GM06990 (cell line): ENCODE measurements at regions not wholly inside any gene's neighbourhood (a gene's known extent, or its start where the extent isn't known, plus 50 kb on each side); places are given as distances from the start of the nearest gene placed in this dataset.

ENCODE experiments used
- DNase-seq: peaks from one replicate; pipeline ENCODE4 v3.0.0-alpha.2; 2011; ENCODE audit not compliant: insufficient read length; ENCODE audit errors: extremely low read depth
- H3K27me3 ChIP-seq: replicated peaks from 2 replicates; pipeline ENCODE4 v1.6.0; 2011; ENCODE audit warnings: low read length; ENCODE audit not compliant: control insufficient read depth, insufficient read depth
- H3K36me3 ChIP-seq: 2 replicates; pipeline ENCODE4 v1.5.1; 2011; ENCODE audit warnings: low read length; ENCODE audit not compliant: control insufficient read depth, insufficient read depth
- H3K4me3 ChIP-seq: replicated peaks from 2 replicates; pipeline ENCODE4 v1.5.1; 2011; ENCODE audit warnings: low read depth, mild to moderate bottlenecking, control low read depth, low read length
- CTCF ChIP-seq: IDR thresholded peaks from 2 replicates; pipeline ENCODE4 v1.5.1; 2011; ENCODE audit warnings: low read length, control low read depth, mild to moderate bottlenecking, inconsistent platforms; ENCODE audit not compliant: insufficient read depth, poor library complexity, severe bottlenecking

- no peaks in the 10 kb centered on the region for H3K36me3 ChIP-seq
- DNase-seq, result no peak
- H3K27me3 ChIP-seq, result peaks cover 2% of the 10 kb centered on the region; the same call in 1 of the 2 replicates
- no peak for TF ChIP-seq CTCF
- H3K4me3 ChIP-seq, result no peak overlapping the region
These were observed 216.2 kb upstream of the HABP2 start for GRCh38 chr10:113336549-113337130.

- TF ChIP-seq CTCF, result no peak
These were observed 215.7 kb upstream of the HABP2 start for GRCh38 chr10:113337142-113337541.

GRCh38 chr10:113339121-113339520 lies 213.7 kb upstream of the HABP2 start:
- no peak for TF ChIP-seq CTCF
- peaks cover 2% of the 10 kb centered on the region; the same call in 1 of the 2 replicates for H3K27me3 ChIP-seq
- DNase-seq, result no peak
- H3K36me3 ChIP-seq, result no peaks in the 10 kb centered on the region
- H3K4me3 ChIP-seq, result no peak overlapping the region

More at GRCh38 chr10:113337142-113337541, 215.7 kb upstream of the HABP2 start:
- DNase-seq, result no peak
- H3K27me3 ChIP-seq, result peaks cover 2% of the 10 kb centered on the region; the same call in 1 of the 2 replicates
- H3K36me3 ChIP-seq, result no peaks in the 10 kb centered on the region
- H3K4me3 ChIP-seq, result no peak overlapping the region

- no peak for DNase-seq
- Histone ChIP-seq H3K27me3 (peaks cover 2% of the 10 kb centered on the region; the same call in 1 of the 2 replicates), H3K4me3 (no peak overlapping the region), H3K36me3 (no peaks in the 10 kb centered on the region)
- TF ChIP-seq CTCF, result no peak
These were observed 212.6 kb upstream of the HABP2 start for GRCh38 chr10:113340282-113340681.

- no peak for DNase-seq
- peaks cover 2% of the 10 kb centered on the region; the same call in 1 of the 2 replicates for H3K27me3 ChIP-seq
- H3K4me3 ChIP-seq, result no peak overlapping the region
- no peak for TF ChIP-seq CTCF
- no peaks in the 10 kb centered on the region for H3K36me3 ChIP-seq
These were observed 211.7 kb upstream of the HABP2 start for GRCh38 chr10:113341138-113341537.
